Parathyroid adenoma (tissue), 2 donors: ENCODE measurements at regions not wholly inside any gene's neighbourhood (a gene's known extent, or its start where the extent isn't known, plus 50 kb on each side); places are given as distances from the start of the nearest gene placed in this dataset.

ENCODE experiments used
- H2AFZ ChIP-seq: fragments of 300-600 bp; sonication (generic); one replicate; pipeline ENCODE4 v1.7.0; 2017; ENCODE audit warnings: antibody characterized with exemption, mild to moderate bottlenecking
- H3K27ac ChIP-seq: fragments of 300-600 bp; sonication (generic); one replicate; pipeline ENCODE4 v1.7.0; 2017
- H3K27me3 ChIP-seq: fragments of 300-600 bp; sonication (generic); one replicate; pipeline ENCODE4 v1.7.0; 2017; ENCODE audit warnings: low read length; ENCODE audit not compliant: control insufficient read depth, insufficient read depth
- H3K36me3 ChIP-seq: fragments of 300-600 bp; sonication (generic); one replicate; pipeline ENCODE4 v1.7.0; 2017; ENCODE audit warnings: low read length; ENCODE audit not compliant: control insufficient read depth, insufficient read depth
- H3K4me1 ChIP-seq: fragments of 300-600 bp; sonication (generic); one replicate; pipeline ENCODE4 v1.7.0; 2017; ENCODE audit warnings: control low read depth
- H3K4me2 ChIP-seq: fragments of 300-600 bp; sonication (generic); one replicate; pipeline ENCODE4 v1.7.0; 2017; ENCODE audit warnings: low read length
- H3K4me3 ChIP-seq: fragments of 300-600 bp; sonication (generic); one replicate; pipeline ENCODE4 v1.7.0; 2017; ENCODE audit warnings: low read depth, low read length
- H3K79me2 ChIP-seq: fragments of 300-600 bp; sonication (generic); one replicate; pipeline ENCODE4 v1.7.0; 2017; ENCODE audit warnings: control low read depth
- H3K9ac ChIP-seq: fragments of 300-600 bp; sonication (generic); one replicate; pipeline ENCODE4 v1.7.0; 2017; ENCODE audit warnings: mild to moderate bottlenecking
- H3K9me3 ChIP-seq: fragments of 300-600 bp; sonication (generic); one replicate; pipeline ENCODE4 v1.7.0; 2017; ENCODE audit warnings: low read length; ENCODE audit not compliant: control insufficient read depth
- CTCF ChIP-seq: fragments of 300-600 bp; sonication (generic); IDR thresholded peaks from one replicate; pipeline ENCODE4 v1.7.0; 2017; ENCODE audit warnings: antibody characterized with exemption, mild to moderate bottlenecking
- donor health status: primary hyperparathyroidism.

- H2AFZ ChIP-seq: no peak overlapping the region
- H3K4me3 ChIP-seq: no peak overlapping the region
- no peak for TF ChIP-seq CTCF
- no peak overlapping the region for H3K27ac ChIP-seq
- no peak overlapping the region for H3K9ac ChIP-seq
- no peaks in the 10 kb centered on the region for H3K4me1 ChIP-seq
- H3K4me2 ChIP-seq: no peak overlapping the region
- no peaks in the 10 kb centered on the region for H3K36me3 ChIP-seq
- no peaks in the 10 kb centered on the region for H3K9me3 ChIP-seq
- no peaks in the 10 kb centered on the region for H3K79me2 ChIP-seq
- H3K27me3 ChIP-seq: no peaks in the 10 kb centered on the region
These were observed 536.0 kb upstream of the C16orf82 start for GRCh38 chr16:26530584-26531289.

- H3K27me3 ChIP-seq: no peaks in the 10 kb centered on the region
- H3K4me2 ChIP-seq: no peak overlapping the region
- H3K9me3 ChIP-seq: no peaks in the 10 kb centered on the region
- H3K79me2 ChIP-seq: no peaks in the 10 kb centered on the region
- no peaks in the 10 kb centered on the region for H3K36me3 ChIP-seq
- no peaks in the 10 kb centered on the region for H3K4me1 ChIP-seq
- no peak overlapping the region for H3K4me3 ChIP-seq
- H3K27ac ChIP-seq: no peak overlapping the region
- TF ChIP-seq CTCF: no peak
- H3K9ac ChIP-seq: no peak overlapping the region
- no peak overlapping the region for H2AFZ ChIP-seq
These were observed 535.4 kb upstream of the C16orf82 start for GRCh38 chr16:26531290-26531730.

GRCh38 chr16:26532456-26532855, 534.3 kb upstream of the C16orf82 start:
- no peak for TF ChIP-seq CTCF
- Histone ChIP-seq H3K79me2 (no peaks in the 10 kb centered on the region), H3K36me3 (no peaks in the 10 kb centered on the region), H3K4me2 (no peak overlapping the region), H3K9ac (no peak overlapping the region), H3K4me3 (no peak overlapping the region), H3K27me3 (no peaks in the 10 kb centered on the region), H3K27ac (no peak overlapping the region), H3K4me1 (no peaks in the 10 kb centered on the region), H3K9me3 (no peaks in the 10 kb centered on the region), H2AFZ (no peak overlapping the region)

- no peak for TF ChIP-seq CTCF
- Histone ChIP-seq H2AFZ (no peak overlapping the region), H3K4me3 (no peak overlapping the region), H3K27ac (no peak overlapping the region), H3K79me2 (no peaks in the 10 kb centered on the region), H3K9ac (no peak overlapping the region), H3K4me2 (no peak overlapping the region), H3K4me1 (no peaks in the 10 kb centered on the region), H3K36me3 (no peaks in the 10 kb centered on the region), H3K9me3 (no peaks in the 10 kb centered on the region), H3K27me3 (no peaks in the 10 kb centered on the region)
These were observed 524.5 kb upstream of the C16orf82 start for GRCh38 chr16:26542198-26542597.

- Histone ChIP-seq H3K27ac (no peak overlapping the region), H3K27me3 (no peaks in the 10 kb centered on the region), H3K36me3 (no peaks in the 10 kb centered on the region), H3K9ac (no peak overlapping the region), H2AFZ (no peak overlapping the region), H3K4me1 (no peaks in the 10 kb centered on the region), H3K9me3 (no peaks in the 10 kb centered on the region), H3K4me2 (no peak overlapping the region), H3K4me3 (no peak overlapping the region), H3K79me2 (no peaks in the 10 kb centered on the region)
- no peak for TF ChIP-seq CTCF
These were observed 520.2 kb upstream of the C16orf82 start for GRCh38 chr16:26546573-26546972.
